Activated naive CD4-positive, alpha-beta T cell treated with anti-CD3 and anti-CD28 coated beads, Interleukin-2, amount 50 U/mL, for 16 hours (primary cell): ENCODE measurements at regions not wholly inside any gene's neighbourhood (a gene's known extent, or its start where the extent isn't known, plus 50 kb on each side); places are given as distances from the start of the nearest gene placed in this dataset.
A peak's percentile ranks its signal among the peaks of the same experiment; 100 is the strongest.
"Not testable (repeated sequence)": the region's sequence is repeated elsewhere in the genome, so short reads cannot be mapped to it uniquely, and the experiment has no call there.

Source experiments
- DNase-seq: peaks from one replicate; pipeline ENCODE4 v3.0.0-alpha.2; 2020

DNA sequence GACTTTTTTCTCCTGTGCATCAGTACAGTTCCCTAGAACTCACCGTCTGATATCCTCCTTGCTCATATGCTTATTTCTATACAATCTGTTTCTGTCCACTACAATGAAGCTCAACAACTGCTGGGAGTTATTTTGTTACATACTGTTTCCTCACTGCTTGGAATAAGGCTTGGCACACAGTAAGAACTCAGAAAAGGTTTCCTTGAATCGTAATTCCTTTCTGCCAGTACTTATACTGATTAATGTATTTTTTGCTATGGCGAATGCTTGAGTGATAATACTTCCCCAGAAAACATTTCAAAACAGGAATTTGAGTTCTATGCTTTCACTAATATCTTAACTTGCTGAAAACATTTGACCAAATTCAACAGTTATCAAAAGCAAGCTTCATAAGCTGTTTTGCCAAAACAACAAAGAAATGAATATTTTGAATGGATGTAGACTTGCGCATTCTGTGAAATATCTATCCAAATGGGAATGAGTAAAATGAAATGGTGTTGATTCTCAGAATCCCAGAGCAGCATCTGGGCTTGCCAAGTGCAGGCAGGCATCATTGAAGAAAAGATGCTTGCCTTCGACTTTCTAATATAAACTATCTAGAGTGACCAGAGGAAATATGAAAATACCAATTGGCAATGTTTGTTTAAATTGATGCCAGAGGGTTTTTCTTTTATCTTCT is 286.3 kb downstream of the RAP2B start:
- DNase-seq, result no peak

DNA sequence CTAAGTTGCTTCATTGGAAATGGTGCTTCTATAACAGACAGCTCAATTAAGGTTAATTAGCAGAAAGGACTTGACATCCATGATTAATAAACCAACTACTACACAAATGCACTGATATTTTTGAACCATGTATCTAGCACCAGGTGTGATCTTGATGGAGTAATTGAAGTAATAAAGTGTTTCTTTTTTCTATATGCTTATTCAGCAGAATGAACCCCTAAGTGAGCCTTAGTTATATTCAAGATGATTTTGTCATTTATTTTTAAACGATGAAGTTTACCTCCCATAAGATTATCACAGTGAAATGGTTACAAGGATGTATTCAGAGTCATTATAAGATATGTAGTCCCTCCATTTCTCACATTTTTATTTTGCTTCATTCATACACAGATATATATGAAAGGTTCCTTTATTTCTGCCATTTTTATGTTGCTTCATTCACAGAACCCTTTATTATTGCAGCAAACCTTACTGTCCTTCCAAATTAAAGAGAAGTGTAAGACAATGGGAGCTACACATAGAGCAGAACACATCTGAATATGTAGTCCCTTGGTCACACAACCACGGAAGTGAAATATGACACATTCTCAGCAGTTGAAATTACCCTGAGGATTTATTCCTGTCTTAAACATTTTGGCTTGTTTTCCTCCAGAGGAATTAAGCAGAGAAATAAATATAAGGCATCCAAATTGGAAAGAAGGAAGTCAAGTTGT is 295.0 kb downstream of the RAP2B start:
- no peak for DNase-seq

DNA sequence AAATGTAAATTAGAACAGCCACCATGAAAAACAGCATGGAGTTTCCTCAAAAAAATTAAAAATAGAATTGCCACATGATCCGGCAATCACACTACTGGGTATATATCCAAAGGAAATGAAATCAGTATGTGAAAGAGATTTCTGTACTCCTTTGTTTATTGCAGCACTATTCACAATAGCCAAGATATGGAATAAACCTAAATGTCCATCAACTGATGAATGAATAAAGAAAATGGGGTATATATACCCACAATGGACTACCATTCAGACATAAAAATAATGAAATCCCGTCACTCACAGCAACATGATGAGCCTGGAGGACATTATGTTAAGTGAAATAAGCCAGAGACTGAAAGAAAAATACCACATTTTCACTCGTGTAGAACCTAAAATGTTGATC is 296.9 kb downstream of the RAP2B start:
- no peak for DNase-seq

DNA sequence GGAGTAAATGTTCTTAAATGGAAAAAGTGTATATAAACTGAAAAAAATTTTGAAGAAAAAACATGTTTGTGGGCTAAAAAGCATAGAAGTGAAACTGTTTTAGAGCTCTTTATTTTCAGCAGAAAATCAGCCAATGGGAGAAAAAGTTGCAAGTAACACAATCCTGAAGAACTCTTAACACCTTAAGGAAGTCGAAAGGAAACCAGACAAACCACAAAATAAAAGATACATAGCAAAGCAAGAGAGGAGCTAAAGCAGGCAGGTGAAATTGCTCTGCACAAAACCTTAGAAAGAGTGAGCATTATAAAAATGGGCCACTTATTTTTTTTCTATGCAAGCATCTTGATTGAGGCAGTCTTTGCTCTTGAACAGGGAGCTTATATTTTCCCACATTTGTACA is 300.5 kb downstream of the RAP2B start:
- no peak for DNase-seq

DNA sequence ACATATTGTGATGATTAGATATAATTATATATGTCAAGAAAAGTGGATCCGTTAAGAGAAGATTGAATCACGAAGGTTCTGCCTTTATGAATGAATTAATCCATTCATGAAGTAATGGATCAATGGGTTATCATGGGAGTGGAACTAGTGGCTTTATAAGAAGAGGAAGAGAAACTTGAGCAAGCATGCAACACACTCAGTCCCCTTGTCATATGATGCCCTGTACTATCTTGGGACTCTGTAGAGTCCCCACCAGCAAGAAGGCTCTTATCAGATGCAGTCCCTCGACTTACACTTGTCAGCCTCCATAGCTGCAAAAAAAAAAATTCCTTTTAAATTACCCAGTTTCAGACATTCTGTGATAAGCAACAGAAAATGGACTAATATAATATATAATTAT is 301.9 kb downstream of the RAP2B start:
- no peak for DNase-seq

DNA sequence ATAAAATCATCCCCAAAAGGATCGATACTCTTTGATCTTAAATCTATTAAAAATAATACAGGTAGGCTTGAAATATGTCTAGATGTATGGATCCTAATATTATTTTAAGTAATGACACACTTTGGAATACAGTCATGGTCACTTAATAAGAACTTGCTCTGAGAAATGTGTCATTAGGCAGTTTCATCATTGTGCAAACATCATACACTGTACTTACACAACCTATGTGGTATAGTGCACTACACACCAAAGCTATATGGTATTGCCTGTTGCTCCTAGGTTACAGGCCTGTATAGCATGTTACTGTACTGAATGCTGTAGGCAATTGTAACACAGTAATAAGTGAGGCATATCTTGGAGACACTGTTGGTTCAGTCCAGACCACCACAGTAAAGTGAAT is 307.1 kb downstream of the RAP2B start:
- no peak for DNase-seq

DNA sequence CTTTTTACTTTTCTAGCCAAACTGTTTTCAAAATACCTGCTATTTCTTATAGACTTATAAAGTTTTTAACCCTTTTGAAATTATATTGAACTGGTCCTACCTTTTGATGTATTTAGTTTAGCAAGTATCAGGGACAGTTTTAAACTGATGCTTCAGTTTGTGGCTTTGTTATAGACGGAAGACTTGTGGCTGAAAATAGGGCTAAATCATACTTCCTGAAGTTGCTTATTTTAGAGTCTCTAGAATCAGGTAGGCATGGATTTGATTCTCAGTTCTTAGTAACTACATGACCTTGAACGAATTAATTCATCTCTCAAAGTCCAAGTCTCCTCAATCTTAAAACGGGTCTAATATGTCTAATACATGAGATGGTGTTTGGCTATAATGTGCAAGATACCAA is 322.8 kb downstream of the RAP2B start:
- no peak for DNase-seq

DNA sequence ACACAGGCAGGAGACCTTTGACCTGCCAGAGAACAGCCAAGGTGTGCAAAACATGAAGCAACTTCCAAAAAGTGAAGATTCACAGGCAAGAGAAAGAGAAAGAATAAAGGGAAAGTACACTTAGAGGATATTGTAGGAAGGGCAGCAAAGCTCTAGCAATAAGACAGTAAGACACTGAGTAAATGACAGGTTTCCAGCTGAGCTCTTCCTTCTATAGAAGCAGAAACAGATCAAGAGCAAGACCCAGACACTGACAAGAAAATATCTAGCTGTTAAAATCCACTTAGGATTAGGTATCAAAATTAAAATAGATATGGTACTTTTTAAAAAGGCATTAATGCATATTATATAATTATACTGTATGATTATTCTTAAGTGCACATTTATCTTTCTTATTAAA is 333.4 kb downstream of the RAP2B start:
- DNase-seq, result no peak

DNA sequence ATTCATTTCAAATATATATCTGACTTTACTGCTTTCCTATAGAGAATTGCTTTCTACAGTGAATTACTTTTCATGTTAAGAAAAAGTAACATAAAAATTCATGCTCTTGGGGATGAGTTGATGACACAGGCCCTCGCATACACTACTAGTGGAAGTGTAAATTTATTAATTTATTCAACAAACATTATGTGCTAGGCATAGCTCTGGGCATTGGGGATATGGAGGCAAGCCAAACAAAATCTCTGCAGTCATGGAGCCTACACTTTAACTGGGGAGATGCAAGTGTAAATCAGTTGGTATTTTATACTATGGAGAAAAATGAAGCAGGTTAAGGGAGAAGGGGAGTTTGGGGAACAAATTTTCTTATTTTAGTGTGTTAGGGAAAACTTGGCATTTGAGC is 340.7 kb downstream of the RAP2B start:
- DNase-seq, result no peak

DNA sequence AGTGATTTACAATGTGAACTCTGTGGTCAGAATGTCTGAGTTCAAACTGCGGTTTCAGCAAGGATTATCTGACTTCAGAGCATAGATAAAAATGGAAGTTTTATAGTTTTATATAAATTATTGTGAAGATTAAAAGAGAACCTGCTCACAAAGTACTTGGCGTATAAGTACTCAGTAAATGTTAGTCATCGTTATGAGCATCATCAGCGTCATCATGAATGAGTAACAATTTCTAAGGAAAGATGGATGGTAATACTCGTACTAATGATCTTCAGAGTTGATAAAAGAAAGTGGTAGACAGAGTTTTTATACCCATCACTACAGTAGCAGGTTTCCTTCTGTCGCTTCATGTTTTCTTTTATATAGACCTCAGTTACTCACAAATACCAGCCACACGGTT is 341.8 kb downstream of the RAP2B start:
- no peak for DNase-seq

DNA sequence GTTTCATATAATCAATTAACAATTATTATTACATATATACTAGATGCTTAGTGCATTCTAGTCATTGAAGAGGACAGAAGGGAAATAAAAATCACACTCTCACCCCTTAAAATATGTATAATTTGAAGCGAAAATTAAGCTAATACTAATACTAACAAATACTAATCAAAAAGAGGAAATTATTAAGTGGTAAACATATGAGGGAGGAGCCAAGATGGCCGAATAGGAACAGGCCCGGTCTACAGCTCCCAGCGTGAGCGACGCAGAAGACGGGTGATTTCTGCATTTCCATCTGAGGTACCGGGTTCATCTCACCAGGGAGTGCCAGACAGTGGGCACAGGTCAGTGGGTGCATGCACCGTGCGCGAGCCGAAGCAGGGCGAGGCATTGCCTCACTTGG is 344.2 kb downstream of the RAP2B start:
- not testable (repeated sequence) for DNase-seq

DNA sequence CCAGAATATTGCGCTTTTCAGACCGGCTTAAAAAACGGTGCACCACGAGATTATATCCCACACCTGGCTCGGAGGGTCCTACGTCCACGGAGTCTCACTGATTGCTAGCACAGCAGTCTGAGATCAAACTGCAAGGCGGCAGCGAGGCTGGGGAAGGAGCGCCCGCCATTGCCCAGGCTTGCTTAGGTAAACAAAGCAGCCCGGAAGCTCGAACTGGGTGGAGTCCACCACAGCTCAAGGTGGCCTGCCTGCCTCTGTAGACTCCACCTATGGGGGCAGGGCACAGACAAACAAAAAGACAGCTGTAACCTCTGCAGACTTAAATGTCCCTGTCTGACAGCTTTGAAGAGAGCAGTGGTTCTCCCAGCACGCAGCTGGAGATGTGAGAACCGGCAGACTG is 344.7 kb downstream of the RAP2B start:
- DNase-seq, result not testable (repeated sequence)

DNA sequence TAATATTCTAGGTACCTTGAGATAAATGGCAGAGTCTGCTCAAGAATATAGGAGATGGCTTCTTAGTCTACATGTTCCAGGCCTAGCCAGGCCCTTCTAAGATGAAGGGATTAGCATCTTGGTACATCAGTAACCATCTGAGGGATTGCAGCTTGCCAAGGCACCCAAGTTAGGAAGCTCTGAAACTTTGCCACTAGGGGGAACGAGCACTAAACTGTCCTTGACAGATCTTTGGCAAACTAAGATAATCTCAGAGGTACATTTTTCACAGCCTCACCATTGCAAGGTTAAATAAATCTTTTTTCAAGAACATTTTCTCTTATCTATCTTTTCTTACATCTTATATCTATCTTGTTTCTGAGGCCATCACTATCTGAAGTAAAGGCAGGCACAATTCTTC is 351.2 kb downstream of the RAP2B start:
- DNase-seq, result peak; percentile 13

DNA sequence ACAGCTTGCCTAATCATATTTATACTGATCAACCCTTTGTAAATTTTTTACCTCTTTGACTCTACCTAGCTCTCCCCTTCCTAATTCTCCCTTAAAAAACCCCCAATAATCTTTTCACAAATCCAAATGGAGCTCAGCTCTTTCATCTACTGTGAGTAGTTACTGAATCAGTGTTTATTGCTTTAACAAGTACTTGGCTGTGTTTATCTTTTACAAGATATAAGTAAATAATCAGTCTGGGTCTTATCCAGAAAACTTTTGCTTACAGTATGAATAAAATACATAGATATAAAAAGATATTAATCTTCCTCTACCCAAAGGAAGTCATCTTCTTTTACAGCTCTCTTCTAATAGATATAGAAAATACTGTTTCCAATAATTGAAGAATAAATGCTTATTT is 366.4 kb downstream of the RAP2B start:
- no peak for DNase-seq

DNA sequence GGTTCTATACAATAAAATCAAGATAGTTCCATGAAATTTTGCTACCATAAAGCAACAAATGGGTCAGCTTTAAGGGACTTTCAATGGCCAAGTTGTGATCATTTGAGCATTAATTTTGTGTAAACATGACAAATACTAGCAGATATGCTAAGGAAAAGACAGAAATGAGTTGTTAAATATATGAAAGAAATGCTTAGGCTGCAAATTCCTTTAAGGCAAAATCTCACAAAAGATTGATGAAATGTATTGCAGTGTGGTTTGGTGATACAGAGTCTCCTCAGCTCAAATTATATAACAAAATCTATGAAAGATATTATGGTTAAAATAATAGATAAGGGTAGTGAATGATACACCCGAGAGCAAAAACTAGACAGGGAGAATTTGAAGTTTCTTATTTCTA is 377.2 kb downstream of the RAP2B start:
- DNase-seq, result no peak

DNA sequence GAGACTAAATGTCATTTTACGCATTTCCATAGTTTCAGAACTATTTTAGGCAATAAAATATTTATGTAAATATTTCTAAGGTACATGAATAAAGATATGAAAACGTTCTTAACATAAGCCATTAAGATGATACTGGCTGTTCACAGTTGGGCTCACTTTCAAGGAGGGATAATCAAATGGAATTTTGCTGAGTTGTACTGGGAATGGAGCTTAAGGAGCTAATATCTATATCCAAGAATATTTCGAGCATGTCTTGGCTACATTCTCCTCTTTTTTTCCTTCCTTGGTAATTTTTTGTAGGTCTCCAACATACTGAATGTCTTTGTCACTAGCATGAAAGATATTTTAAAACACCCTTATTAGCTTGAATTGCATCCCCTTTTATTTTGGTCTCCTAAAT is 383.4 kb downstream of the RAP2B start:
- DNase-seq, result no peak

DNA sequence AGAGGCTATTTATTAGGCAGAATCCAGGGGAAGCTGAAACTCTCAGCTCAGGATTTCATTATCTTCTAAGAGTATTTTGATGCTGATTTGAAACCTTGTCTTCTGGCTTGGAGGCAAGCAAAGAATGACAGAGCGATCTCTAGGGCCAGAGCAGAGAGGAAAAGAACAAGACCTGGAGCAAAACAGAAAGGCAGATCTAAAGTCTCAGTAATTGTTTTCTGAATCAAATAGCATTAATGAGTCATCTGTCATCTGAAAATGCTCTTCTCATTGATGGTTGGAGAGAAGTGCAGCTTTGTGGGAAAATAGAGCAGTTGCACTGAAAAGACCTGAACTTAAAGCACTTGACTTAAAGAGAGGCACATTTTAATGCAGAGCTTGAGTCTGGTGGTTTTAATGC is 385.9 kb downstream of the RAP2B start:
- DNase-seq, result no peak

DNA sequence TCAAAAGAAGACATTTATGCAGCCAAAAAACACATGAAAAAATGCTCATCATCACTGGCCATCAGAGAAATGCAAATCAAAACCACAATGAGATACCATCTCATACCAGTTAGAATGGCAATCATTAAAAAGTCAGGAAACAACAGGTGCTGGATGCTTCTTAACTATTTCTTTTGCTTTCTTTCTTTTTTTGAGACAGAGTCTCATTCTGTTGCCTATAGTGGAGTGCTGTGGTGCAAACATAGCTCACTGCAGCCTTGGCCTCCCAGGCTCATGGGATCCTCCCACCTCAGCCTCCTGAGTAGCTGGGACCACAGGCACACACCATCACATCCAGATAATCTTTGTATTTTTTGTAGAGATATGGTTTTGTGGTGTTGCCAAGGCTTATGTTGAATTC is 387.7 kb downstream of the RAP2B start:
- not testable (repeated sequence) for DNase-seq

DNA sequence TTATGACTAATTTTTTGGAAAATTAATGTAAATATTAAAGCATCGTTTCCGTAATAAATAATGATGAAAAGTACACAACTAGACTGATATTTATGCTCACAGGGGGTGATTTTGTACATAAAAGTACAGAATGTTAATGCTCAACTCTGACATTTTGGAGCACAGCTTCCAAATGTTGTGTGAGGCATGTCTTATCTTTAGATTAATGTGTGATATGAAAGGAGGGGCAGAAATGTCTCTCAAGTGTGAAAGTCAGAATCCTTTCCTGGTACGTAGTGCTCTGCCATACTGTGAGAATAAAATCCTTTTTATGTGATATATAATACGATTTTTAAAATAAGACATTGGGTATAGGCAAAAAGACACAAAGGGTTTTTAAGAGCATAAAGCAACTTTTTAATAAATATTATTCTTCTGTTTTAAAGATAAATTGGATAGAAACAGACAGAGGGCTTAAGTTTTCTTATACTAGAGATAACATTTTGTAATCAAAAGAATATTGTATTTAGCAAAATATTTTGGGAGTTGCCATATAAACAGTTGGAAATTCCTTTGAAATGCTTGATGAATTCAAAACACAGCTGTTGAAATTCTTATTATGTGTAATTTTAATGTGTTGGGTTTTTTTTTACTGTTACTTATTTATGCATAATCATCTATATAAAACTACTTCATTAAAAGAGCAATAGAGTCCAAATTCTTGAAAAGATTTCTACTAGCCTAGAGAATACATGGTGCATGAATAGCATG is 389.7 kb downstream of the RAP2B start:
- no peak for DNase-seq

DNA sequence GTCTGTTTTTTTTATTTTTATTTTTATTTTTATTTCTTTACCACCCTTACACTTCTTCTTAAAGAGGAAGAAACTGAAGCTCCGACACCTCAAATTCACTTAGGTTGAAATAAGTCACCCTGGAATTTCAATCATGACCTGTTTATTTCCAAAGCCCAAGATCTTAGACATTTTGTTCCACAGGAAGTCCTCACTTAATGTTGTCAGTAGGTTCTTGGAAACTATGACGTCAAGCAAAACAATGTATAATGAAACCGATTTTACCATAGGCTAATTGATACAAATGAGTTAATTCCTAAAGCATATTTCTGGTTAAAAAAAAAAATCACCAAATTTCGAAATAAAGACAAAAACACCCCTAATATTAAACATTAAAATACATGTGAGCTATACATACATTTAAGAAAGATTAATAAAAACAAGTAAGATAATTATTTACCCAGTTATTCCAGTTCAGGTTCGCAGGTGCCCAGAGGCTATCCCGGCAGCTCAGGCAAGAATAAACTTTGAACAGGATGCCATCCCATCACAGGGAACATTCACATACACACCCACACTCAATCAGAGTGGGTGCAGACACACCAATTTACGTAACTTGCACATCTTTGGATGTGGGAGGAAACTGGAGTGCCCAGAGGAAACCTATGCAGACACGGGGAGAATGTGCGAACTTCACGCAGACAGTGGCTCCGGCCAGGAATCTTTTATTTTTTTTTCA is 391.0 kb downstream of the RAP2B start:
- DNase-seq, result no peak

DNA sequence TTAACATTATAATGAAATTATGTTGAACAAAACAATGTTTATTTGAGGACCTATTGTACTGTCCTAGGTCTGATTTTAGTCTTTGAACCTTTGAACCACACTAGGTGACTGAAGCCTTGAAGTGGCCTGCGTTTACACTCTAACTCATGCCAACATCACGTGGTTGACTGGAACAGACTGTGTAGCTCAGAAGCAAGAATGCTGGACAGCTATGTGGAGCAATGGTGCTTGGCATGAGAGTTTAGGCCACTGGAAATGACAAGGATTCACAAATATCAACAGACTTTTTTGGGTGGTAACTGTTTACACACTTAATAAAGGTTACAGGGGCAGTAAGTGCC is 391.5 kb downstream of the RAP2B start:
- DNase-seq, result no peak

DNA sequence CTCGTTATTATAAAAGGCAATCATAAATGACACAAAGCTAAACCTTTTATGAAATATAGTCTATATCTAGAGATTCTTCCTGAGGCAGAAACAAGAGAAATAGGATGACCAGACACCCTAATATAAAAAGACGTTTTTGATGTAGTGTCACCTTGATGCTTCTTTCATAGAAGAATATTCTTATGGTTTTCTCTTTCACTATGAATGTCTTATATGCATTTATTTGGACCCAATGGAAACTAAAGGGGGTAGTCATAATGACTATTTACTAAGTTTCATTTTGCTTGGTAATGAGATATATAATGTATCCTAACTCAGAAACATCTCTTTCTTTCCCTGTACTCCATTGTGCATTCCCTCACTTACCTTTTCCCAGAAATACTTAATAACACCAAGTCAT is 393.9 kb downstream of the RAP2B start:
- no peak for DNase-seq

DNA sequence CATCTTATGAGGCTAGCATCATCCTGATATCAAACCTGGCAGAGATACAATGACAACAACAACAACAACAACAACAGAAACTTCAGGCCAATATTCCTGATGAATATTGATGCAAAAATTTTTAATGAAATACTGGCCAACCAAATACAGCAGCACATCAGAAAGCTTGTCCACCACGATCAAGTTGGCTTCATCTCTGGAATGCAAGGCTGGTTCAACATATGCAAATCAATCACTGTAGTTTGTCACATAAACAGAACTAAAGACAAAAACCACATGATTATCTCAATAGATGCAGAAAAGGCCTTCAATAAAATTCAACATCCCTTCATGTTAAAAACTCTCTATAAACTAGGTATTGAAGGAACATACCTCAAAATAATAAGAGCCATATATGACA is 397.3 kb downstream of the RAP2B start:
- DNase-seq, result not testable (repeated sequence)

DNA sequence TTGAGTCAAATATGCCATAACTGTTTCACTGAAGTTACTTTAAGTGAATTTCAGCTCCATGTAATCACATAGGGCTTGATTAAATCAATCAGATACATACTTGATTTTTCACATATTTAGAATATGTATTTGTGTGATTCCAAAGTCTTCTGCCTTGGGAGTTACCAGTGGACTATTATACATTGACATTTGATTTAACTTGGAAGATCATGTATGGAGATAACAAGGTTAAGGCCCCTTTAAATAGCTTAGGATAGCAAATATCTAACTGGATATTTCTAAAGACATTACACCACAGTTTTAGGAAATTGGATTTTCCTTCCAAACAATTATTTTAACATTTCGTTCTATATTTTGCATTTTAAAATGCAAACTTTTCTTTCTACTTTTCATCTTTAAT is 405.0 kb downstream of the RAP2B start:
- no peak for DNase-seq
